ENCODE measurements at regions not wholly inside any gene's neighbourhood (a gene's known extent, or its start where the extent isn't known, plus 50 kb on each side); places are given as distances from the start of the nearest gene placed in this dataset.

- Mint-ChIP-seq H3K27ac (ENCODE audit: unreplicated experiment) (no peak overlapping the region), H3K4me1 (ENCODE audit: low read depth) (peaks cover 6% of the 10 kb centered on the region), H3K27me3 (ENCODE audit: low read depth) (no peaks in the 10 kb centered on the region), H3K9me3 (ENCODE audit: low read depth) (peaks cover 9% of the 10 kb centered on the region), H3K4me3 (ENCODE audit: unreplicated experiment) (no peak overlapping the region), H3K36me3 (ENCODE audit: low read depth) (no peaks in the 10 kb centered on the region)
- TF ChIP-seq, protein P1, sequence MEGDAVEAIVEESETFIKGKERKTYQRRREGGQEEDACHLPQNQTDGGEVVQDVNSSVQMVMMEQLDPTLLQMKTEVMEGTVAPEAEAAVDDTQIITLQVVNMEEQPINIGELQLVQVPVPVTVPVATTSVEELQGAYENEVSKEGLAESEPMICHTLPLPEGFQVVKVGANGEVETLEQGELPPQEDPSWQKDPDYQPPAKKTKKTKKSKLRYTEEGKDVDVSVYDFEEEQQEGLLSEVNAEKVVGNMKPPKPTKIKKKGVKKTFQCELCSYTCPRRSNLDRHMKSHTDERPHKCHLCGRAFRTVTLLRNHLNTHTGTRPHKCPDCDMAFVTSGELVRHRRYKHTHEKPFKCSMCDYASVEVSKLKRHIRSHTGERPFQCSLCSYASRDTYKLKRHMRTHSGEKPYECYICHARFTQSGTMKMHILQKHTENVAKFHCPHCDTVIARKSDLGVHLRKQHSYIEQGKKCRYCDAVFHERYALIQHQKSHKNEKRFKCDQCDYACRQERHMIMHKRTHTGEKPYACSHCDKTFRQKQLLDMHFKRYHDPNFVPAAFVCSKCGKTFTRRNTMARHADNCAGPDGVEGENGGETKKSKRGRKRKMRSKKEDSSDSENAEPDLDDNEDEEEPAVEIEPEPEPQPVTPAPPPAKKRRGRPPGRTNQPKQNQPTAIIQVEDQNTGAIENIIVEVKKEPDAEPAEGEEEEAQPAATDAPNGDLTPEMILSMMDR (IDR thresholded peaks at IDR 0.05): no peak
- DNase-seq (ENCODE audit: low spot score): no peak
Observed at GRCh38 chr13:64528838-64529237, 2701.3 kb downstream of the PCDH9 start.

GRCh38 chr13:64527561-64527960 lies 2702.6 kb downstream of the PCDH9 start:
- DNase-seq (ENCODE audit: low spot score): no peak
- Mint-ChIP-seq H3K4me3 (ENCODE audit: unreplicated experiment) (no peak overlapping the region), H3K9me3 (ENCODE audit: low read depth) (peaks cover 7% of the 10 kb centered on the region), H3K36me3 (ENCODE audit: low read depth) (no peaks in the 10 kb centered on the region), H3K27ac (ENCODE audit: unreplicated experiment) (no peak overlapping the region), H3K4me1 (ENCODE audit: low read depth) (peaks cover 10% of the 10 kb centered on the region), H3K27me3 (ENCODE audit: low read depth) (no peaks in the 10 kb centered on the region)
- TF ChIP-seq, protein P1 (IDR thresholded peaks at IDR 0.05): no peak

- DNase-seq (ENCODE audit: low spot score): no peak
- Mint-ChIP-seq H3K4me3 (ENCODE audit: unreplicated experiment) (no peak overlapping the region), H3K27me3 (ENCODE audit: low read depth) (no peaks in the 10 kb centered on the region), H3K36me3 (ENCODE audit: low read depth) (no peaks in the 10 kb centered on the region), H3K9me3 (ENCODE audit: low read depth) (peaks cover 4% of the 10 kb centered on the region), H3K27ac (ENCODE audit: unreplicated experiment) (no peak overlapping the region), H3K4me1 (ENCODE audit: low read depth) (peaks cover 10% of the 10 kb centered on the region)
- TF ChIP-seq, protein P1 (IDR thresholded peaks at IDR 0.05): no peak
Observed at GRCh38 chr13:64525687-64526086, 2704.4 kb downstream of the PCDH9 start.

- Mint-ChIP-seq H3K27ac (ENCODE audit: unreplicated experiment) (no peak overlapping the region), H3K27me3 (ENCODE audit: low read depth) (no peaks in the 10 kb centered on the region), H3K9me3 (ENCODE audit: low read depth) (peaks cover 16% of the 10 kb centered on the region), H3K36me3 (ENCODE audit: low read depth) (peaks cover 3% of the 10 kb centered on the region), H3K4me1 (ENCODE audit: low read depth) (no peaks in the 10 kb centered on the region), H3K4me3 (ENCODE audit: unreplicated experiment) (no peak overlapping the region)
- TF ChIP-seq, protein P1 (IDR thresholded peaks at IDR 0.05): no peak
- DNase-seq (ENCODE audit: low spot score): no peak
Observed at GRCh38 chr13:64510747-64511146, 2719.4 kb downstream of the PCDH9 start.

DNA sequence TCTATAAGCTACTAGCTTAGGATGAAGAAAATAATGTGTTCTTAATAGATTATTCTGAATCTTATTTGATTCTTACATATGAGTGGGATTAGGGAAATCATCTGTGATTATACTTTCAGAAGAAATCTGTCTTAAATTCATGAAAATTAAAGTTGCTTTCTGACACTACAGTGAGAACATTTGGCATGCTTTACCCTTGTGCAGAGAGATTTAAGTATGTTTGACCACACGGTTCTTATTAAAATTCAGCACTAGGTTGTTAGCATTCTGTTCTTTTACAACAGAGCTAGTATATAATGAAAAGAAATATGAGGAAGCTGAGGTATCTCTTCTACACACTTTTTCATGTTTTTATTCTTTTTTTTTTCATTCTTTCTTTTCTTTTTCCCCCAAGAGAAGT lies 2723.9 kb downstream of the PCDH9 start:
- Mint-ChIP-seq H3K36me3 (ENCODE audit: low read depth) (no peaks in the 10 kb centered on the region), H3K4me1 (ENCODE audit: low read depth) (no peaks in the 10 kb centered on the region), H3K4me3 (ENCODE audit: unreplicated experiment) (no peak overlapping the region), H3K27ac (ENCODE audit: unreplicated experiment) (no peak overlapping the region), H3K9me3 (ENCODE audit: low read depth) (no peaks in the 10 kb centered on the region), H3K27me3 (ENCODE audit: low read depth) (no peaks in the 10 kb centered on the region)
- DNase-seq (ENCODE audit: low spot score): no peak
- TF ChIP-seq, protein P1 (IDR thresholded peaks at IDR 0.05): no peak
